Progenitor cell of endocrine pancreas (in vitro differentiated cells): ENCODE measurements at regions not wholly inside any gene's neighbourhood (a gene's known extent, or its start where the extent isn't known, plus 50 kb on each side); places are given as distances from the start of the nearest gene placed in this dataset.
A peak's percentile ranks its signal among the peaks of the same experiment; 100 is the strongest.

Experiments used
- DNase-seq: peaks from one replicate; pipeline ENCODE4 v3.0.0; 2021; ENCODE audit warnings: low spot score; ENCODE audit not compliant: unreplicated experiment
- H3K27ac Mint-ChIP-seq: 2 replicates; pipeline ENCODE4 v1.8.0; 2021; ENCODE audit warnings: mild to moderate bottlenecking, moderate library complexity, mixed read lengths
- H3K27me3 Mint-ChIP-seq: 2 replicates; pipeline ENCODE4 v1.8.0; 2021; ENCODE audit warnings: mixed read lengths
- H3K36me3 Mint-ChIP-seq: 2 replicates; pipeline ENCODE4 v1.8.0; 2022; ENCODE audit warnings: mixed read lengths; ENCODE audit not compliant: insufficient read depth
- H3K4me1 Mint-ChIP-seq: 2 replicates; pipeline ENCODE4 v1.8.0; 2021; ENCODE audit warnings: low read depth, mixed read lengths
- H3K4me3 Mint-ChIP-seq: 2 replicates; pipeline ENCODE4 v1.8.0; 2021; ENCODE audit warnings: low read depth, mild to moderate bottlenecking, moderate library complexity, mixed read lengths
- H3K9me3 Mint-ChIP-seq: 2 replicates; pipeline ENCODE4 v1.8.0; 2021; ENCODE audit warnings: low read depth, mixed read lengths
- TF ChIP-seq, protein P1 (sequence below): fragments of 200-600 bp; sonication (generic); IDR thresholded peaks from one replicate; pipeline ENCODE4 v1.5.0; 2021; ENCODE audit warnings: antibody characterized with exemption, mild to moderate bottlenecking; ENCODE audit not compliant: unreplicated experiment

DNA sequence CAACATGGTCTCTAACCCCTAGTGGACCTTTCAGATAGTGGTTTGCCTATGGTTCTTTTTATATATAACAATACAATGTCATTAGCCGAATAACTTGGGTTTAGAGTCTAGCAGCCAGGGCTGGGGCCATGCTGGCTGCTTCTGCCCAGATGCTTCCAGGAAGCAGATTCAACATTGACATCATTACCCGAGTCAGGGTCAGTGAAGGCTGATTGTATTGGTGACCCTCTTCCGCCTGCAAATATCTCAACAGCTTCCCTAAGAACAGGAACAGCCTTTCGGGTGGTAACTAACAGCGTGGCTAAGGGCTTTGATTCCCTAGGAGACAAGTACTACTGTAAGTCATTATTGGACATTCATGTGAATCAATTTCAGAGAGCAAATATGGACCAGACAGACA, 476.4 kb downstream of the UQCRFS1 start:
- Mint-ChIP-seq H3K27me3 (peaks cover 14% of the 10 kb centered on the region), H3K4me1 (peaks cover 3% of the 10 kb centered on the region), H3K27ac (no peak overlapping the region), H3K9me3 (no peaks in the 10 kb centered on the region), H3K36me3 (no peaks in the 10 kb centered on the region), H3K4me3 (no peak overlapping the region)
- TF ChIP-seq, protein P1, sequence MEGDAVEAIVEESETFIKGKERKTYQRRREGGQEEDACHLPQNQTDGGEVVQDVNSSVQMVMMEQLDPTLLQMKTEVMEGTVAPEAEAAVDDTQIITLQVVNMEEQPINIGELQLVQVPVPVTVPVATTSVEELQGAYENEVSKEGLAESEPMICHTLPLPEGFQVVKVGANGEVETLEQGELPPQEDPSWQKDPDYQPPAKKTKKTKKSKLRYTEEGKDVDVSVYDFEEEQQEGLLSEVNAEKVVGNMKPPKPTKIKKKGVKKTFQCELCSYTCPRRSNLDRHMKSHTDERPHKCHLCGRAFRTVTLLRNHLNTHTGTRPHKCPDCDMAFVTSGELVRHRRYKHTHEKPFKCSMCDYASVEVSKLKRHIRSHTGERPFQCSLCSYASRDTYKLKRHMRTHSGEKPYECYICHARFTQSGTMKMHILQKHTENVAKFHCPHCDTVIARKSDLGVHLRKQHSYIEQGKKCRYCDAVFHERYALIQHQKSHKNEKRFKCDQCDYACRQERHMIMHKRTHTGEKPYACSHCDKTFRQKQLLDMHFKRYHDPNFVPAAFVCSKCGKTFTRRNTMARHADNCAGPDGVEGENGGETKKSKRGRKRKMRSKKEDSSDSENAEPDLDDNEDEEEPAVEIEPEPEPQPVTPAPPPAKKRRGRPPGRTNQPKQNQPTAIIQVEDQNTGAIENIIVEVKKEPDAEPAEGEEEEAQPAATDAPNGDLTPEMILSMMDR, result no peak
- no peak for DNase-seq

DNA sequence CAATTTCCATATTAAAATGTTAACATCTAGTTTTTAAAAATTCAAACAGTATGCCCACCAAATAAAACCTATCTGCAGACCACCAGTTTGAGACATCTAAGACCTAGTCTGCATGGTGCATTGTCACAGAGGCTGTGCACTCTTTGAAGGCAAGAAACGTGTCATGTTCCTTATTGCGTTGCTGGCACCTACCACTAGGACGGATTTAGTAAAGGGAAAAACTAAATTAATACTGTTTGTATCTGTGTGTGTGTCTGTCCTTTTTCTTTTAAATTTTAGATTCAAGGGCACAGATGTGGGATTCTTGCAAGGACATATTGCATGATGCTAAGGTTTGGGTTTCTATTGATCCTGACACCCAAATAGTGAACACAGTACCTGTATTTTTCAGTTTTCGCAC, 481.4 kb downstream of the UQCRFS1 start:
- Mint-ChIP-seq H3K27me3 (peaks cover 38% of the 10 kb centered on the region), H3K4me3 (no peak overlapping the region), H3K36me3 (no peaks in the 10 kb centered on the region), H3K27ac (no peak overlapping the region), H3K4me1 (peaks cover 1% of the 10 kb centered on the region), H3K9me3 (no peaks in the 10 kb centered on the region)
- DNase-seq, result no peak
- TF ChIP-seq, protein P1, result peak; percentile 33

DNA sequence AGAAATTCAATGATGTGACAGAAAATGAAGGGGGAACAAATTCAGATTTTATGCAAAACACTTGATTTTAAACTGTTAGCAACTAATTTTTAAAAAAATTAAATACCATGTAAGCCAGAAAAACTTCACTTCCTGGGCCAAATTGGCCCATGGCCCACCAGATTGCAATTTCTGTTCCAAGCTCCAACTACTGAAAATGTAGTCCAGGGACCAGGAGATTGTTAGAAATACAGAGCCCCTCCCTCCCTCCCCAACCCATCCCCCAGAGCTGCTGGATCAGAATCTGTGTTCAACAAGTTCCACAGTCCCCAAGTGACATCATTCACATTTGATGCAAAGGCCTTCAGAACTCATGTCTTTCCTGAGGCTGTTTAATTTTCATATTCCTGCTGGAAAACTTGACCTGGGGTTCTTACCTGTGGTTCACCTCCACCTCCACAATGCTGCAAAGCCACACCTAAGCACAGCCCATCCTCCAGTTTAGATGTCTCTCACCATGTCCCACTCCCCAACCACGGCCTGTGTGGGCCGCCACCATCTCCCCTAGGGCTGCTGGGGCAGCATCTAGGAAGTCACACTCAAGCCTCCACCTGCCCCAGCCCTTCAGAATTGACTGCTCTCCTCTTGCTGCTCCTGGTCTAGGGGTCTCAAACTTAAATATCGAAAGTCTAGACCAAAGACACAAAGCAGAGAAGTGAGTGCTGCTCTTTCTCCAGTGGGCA, 482.0 kb downstream of the UQCRFS1 start:
- H3K27ac Mint-ChIP-seq, result no peak overlapping the region
- no peaks in the 10 kb centered on the region for H3K36me3 Mint-ChIP-seq
- no peaks in the 10 kb centered on the region for H3K9me3 Mint-ChIP-seq

DNA sequence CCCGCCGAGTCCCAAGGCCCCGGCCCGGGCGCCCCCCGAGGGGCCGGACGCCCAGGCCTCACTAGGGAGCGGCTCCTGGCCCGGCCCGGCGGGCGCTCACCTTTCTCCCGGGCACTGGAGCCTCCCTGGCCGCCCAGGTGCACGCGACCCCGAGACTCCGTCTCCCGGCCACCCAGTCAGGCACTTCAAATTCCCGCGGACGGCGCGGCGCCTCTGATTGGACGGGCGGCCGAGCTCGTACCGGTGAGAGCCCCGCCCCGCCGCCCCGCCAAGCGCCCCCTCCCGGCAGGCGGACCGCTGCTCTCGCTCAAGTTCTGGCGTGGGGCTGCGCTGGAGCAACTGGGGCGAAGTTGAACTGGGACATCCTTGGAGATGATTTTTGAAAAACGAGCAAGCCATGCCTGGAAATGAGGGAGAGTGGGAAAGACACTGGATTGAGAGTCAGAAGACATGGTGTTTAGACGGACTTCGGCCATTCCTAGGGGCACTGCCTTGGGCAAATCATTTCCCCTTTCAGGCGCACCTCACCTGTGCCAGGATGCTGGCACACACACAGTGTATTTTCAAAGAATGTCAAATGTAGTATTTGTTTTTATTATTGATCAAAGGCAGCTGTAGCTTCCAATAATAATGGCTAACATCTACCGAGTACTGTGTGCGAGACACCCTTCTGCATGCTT, 485.3 kb downstream of the UQCRFS1 start:
- H3K4me3 Mint-ChIP-seq, result no peak overlapping the region
- DNase-seq, result no peak
- H3K4me1 Mint-ChIP-seq, result peaks cover 1% of the 10 kb centered on the region
- no peaks in the 10 kb centered on the region for H3K36me3 Mint-ChIP-seq
- H3K9me3 Mint-ChIP-seq, result no peaks in the 10 kb centered on the region
- peaks cover 41% of the 10 kb centered on the region for H3K27me3 Mint-ChIP-seq
- H3K27ac Mint-ChIP-seq, result no peak overlapping the region
- TF ChIP-seq, protein P1, result no peak

More for the DNA sequence above, 482.0 kb downstream of the UQCRFS1 start:
- H3K4me1 Mint-ChIP-seq, result peaks cover 1% of the 10 kb centered on the region
- H3K27me3 Mint-ChIP-seq, result peaks cover 39% of the 10 kb centered on the region
- TF ChIP-seq, protein P1, result no peak
- H3K4me3 Mint-ChIP-seq, result no peak overlapping the region
- DNase-seq, result no peak

DNA sequence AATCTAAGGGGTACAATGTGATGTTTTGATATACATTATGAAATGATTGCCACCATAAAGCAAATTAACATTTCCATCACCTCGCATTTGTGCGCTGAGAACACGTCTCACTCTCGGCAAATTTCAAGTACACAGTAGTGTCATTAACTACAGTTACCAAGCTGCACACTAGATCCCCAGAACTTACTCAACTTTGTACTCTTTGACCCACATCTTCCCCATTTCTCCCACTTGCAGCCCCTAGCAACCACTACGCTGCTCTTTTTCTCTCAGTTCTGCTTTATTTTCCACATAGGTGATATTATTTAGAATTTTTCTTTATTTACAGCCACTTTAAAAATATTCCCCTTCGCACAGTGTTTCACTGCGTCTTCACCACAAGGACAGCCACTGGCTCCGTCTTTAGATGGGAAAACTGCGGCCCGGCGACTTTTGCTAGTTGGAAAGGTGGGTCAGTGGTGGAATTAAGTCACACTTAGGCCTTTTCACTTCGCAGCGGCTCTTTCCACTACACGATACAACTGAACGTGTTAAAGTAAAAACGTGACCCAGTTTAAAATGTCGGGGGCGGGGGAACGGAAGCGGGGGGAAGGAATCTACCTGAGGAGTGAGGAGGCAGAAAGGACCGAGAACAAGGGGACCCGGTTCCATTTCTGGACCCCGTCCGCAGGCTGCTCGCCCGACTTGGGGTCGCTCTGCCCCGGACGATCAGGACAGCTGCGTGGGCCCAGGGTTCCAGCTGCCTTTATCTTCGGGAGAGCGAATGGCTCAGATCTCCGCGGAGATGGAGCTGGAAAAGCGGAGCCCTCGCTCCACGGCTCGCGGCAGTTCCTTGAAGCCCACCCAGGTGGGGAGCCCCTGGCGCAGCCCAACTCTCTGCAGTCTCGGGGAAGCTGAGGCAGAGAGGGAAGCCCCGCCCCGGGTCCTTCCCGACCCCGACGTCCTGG, 486.1 kb downstream of the UQCRFS1 start:
- H3K4me3 Mint-ChIP-seq, result no peak overlapping the region
- H3K9me3 Mint-ChIP-seq, result no peaks in the 10 kb centered on the region
- H3K27ac Mint-ChIP-seq, result no peak overlapping the region
- peaks cover 41% of the 10 kb centered on the region for H3K27me3 Mint-ChIP-seq
- H3K4me1 Mint-ChIP-seq, result peaks cover 1% of the 10 kb centered on the region
- no peak for DNase-seq
- TF ChIP-seq, protein P1, result no peak
- H3K36me3 Mint-ChIP-seq, result no peaks in the 10 kb centered on the region
